ENCODE measurements at regions not wholly inside any gene's neighbourhood (a gene's known extent, or its start where the extent isn't known, plus 50 kb on each side); places are given as distances from the start of the nearest gene placed in this dataset.

- TF ChIP-seq CHD7 (IDR thresholded peaks at IDR 0.05; ENCODE audit: low read depth, low read length) (no peak), PKNOX1 (IDR thresholded peaks at IDR 0.05) (no peak)
Measured at GRCh38 chr1:190904091-190904695, 426.5 kb upstream of the BRINP3 start (continued).
